Left ventricle myocardium superior (tissue), 1 donor: ENCODE measurements at regions not wholly inside any gene's neighbourhood (a gene's known extent, or its start where the extent isn't known, plus 50 kb on each side); places are given as distances from the start of the nearest gene placed in this dataset. TPM values are rescaled to one million over a fixed set of nuclear protein-coding genes. Genes with fewer than 3 reads are reported as not detected.
"Not testable (repeated sequence)": the region's sequence is repeated elsewhere in the genome, so short reads cannot be mapped to it uniquely, and the experiment has no call there.

Experiments
- ATAC-seq: fragments of 200-7000 bp; cut with Tn5 transposase; one replicate; pipeline ENCODE4 v1.9.1; 2020; ENCODE audit warnings: mild to moderate bottlenecking, moderate library complexity
- DNase-seq: peaks from one replicate; pipeline ENCODE4 v3.0.0-alpha.2; 2020
- intact Hi-C: fragments of 100-400 bp; cut with micrococcal nuclease; formaldehyde crosslinking; loops from one replicate; pipeline ENCODE4 v1.11.0; 2022
- microRNA-seq: library from miRNA; unstranded; fragments of <30 nt; microRNA quantifications from one replicate; pipeline ENCODE4 v1.2.0, GENCODE V29; 2020; ENCODE audit warnings: borderline number of aligned reads
- donor health status: DM: no; HTN: yes; CAD: no; lungs with severe emphysema.

- intact Hi-C loops, result no loop called here
- no peak for DNase-seq
- no peak for ATAC-seq
Observed at GRCh38 chr12:25883026-25883916, 75.2 kb upstream of the RASSF8 start.

GRCh38 chr12:25884024-25884919, 74.2 kb upstream of the RASSF8 start:
- no peak for DNase-seq
- ATAC-seq, result no peak
- intact Hi-C loops, result no loop called here

GRCh38 chr12:25884920-25885234, 73.6 kb upstream of the RASSF8 start:
- intact Hi-C loops, result no loop called here
- DNase-seq, result no peak
- ATAC-seq, result no peak

GRCh38 chr12:25886396-25886795, 72.1 kb upstream of the RASSF8 start:
- ATAC-seq (no peak), DNase-seq (no peak)
- intact Hi-C loops, result no loop called here

GRCh38 chr12:25887367-25887766, 71.1 kb upstream of the RASSF8 start:
- ATAC-seq (no peak), DNase-seq (no peak)
- intact Hi-C loops, result no loop called here

- ATAC-seq (no peak), DNase-seq (no peak)
- intact Hi-C loops, result no loop called here
Observed at GRCh38 chr12:25889185-25889584, 69.3 kb upstream of the RASSF8 start.

GRCh38 chr12:25891095-25891494, 67.4 kb upstream of the RASSF8 start:
- intact Hi-C loops, ATAC-seq, DNase-seq: not testable (repeated sequence)

GRCh38 chr12:25894759-25895158, 63.7 kb upstream of the RASSF8 start:
- no peak for DNase-seq
- no peak for ATAC-seq
- intact Hi-C loops, result no loop called here

GRCh38 chr12:25896981-25897380, 61.5 kb upstream of the RASSF8 start:
- no peak for ATAC-seq
- no peak for DNase-seq

GRCh38 chr12:25903603-25904245, 54.8 kb upstream of the RASSF8 start:
- ATAC-seq (no peak), DNase-seq (no peak)
- intact Hi-C loops, result no loop called here

More at GRCh38 chr12:25896981-25897380, 61.5 kb upstream of the RASSF8 start:
- intact Hi-C loops, result no loop called here

- intact Hi-C loops, result no loop called here
- DNase-seq (no peak), ATAC-seq (no peak)
Observed at GRCh38 chr12:25904442-25904841, 54.0 kb upstream of the RASSF8 start.

- DNase-seq, result no peak
- intact Hi-C loops, result no loop called here
- ATAC-seq, result no peak
Observed at GRCh38 chr12:25906651-25907340, 51.7 kb upstream of the RASSF8 start.

Small RNAs in the stretch of these regions (microRNA-seq; reads per million reads assigned to microRNA genes)
- not detected for gene MIR4302
